HL-60 (cell line): ENCODE measurements at regions not wholly inside any gene's neighbourhood (a gene's known extent, or its start where the extent isn't known, plus 50 kb on each side); places are given as distances from the start of the nearest gene placed in this dataset.

ENCODE experiments used
- CTCF ChIP-seq: IDR thresholded peaks from one replicate; pipeline ENCODE4 v1.5.1; 2011; ENCODE audit warnings: low read length, control low read depth, inconsistent platforms; ENCODE audit not compliant: insufficient read depth
- GABPA ChIP-seq: IDR thresholded peaks from 2 replicates; pipeline ENCODE4 v1.6.1; 2012; ENCODE audit warnings: low read depth
- REST ChIP-seq: IDR thresholded peaks from 2 replicates; pipeline ENCODE4 v1.6.1; 2012; ENCODE audit warnings: low read depth; ENCODE audit not compliant: insufficient replicate concordance

GRCh38 chr2:209230560-209230959 is 193.3 kb upstream of the MAP2 start:
- TF ChIP-seq CTCF = no peak
- no peak for TF ChIP-seq GABPA
- no peak for TF ChIP-seq REST
